ENCODE measurements at regions not wholly inside any gene's neighbourhood (a gene's known extent, or its start where the extent isn't known, plus 50 kb on each side); places are given as distances from the start of the nearest gene placed in this dataset.

DNA sequence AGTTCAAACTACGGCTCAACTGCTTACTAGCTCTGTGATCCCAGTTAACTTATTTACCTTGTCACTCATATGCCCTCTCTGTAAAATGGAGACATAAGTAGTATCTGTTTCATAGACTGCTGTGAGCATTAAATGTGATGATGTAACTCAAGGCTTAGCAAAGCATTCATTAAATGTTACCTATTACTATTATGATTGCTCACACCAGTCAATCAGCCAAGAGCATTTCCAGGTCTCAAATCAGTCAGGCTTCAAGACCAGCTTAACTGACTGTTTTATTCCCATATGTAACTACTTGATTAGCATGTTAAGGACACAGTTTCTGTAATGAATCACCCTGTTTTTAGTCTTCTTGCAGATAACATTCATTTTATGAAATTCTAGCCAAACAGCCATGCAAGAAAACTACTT, 413.3 kb downstream of the MLLT3 start:
- Histone ChIP-seq H3K4me3 (ENCODE audit: low read depth, low read length) (no peak overlapping the region), H3K9me3 (ENCODE audit: control insufficient read depth, insufficient read depth, low read depth, low read length) (no peaks in the 10 kb centered on the region), H3K36me3 (ENCODE audit: control insufficient read depth in 2 of 2, insufficient read depth in 1 of 2, low read length in 2 of 2) (no peaks in the 10 kb centered on the region), H3K4me1 (ENCODE audit: control insufficient read depth, insufficient read depth, low read length) (no peaks in the 10 kb centered on the region), H3K27ac (ENCODE audit: extremely low read depth, low read depth, low read length) (no peak overlapping the region)
- ChIA-PET CTCF (interaction anchor here (0.6 kb wide), 1 partner anchor 55 kb away, joined by 4 read pairs; no protein-coding TSS in a partner anchor), POLR2A (no interaction called here)
- TF ChIP-seq ZNF529 (tag by site-specific recombination; IDR thresholded peaks at IDR 0.05; ENCODE audit: insufficient replicate concordance) (no peak), HOXA7 (CRISPR knock-in tag; IDR thresholded peaks at IDR 0.05; ENCODE audit: borderline replicate concordance) (no peak), ZNF132 (tag by site-specific recombination; IDR thresholded peaks at IDR 0.05; ENCODE audit: borderline replicate concordance) (no peak), ZNF610 (tag by site-specific recombination; IDR thresholded peaks at IDR 0.05; ENCODE audit: borderline replicate concordance) (no peak), HOXD13 (CRISPR knock-in tag; IDR thresholded peaks at IDR 0.05; ENCODE audit: borderline replicate concordance) (no peak), ZFP3 (tag by site-specific recombination; IDR thresholded peaks at IDR 0.05; ENCODE audit: low read depth) (no peak), ZNF121 (tag by site-specific recombination; IDR thresholded peaks at IDR 0.05) (no peak), HOXC10 (CRISPR knock-in tag; IDR thresholded peaks at IDR 0.05) (no peak), ZBTB1 (tag by site-specific recombination; IDR thresholded peaks at IDR 0.05) (no peak), ZNF211 (tag by site-specific recombination; IDR thresholded peaks at IDR 0.05; ENCODE audit: low read depth) (no peak), ZNF155 (tag by site-specific recombination; IDR thresholded peaks at IDR 0.05) (no peak), ZNF341 (tag by site-specific recombination; IDR thresholded peaks at IDR 0.05; ENCODE audit: low read depth) (no peak)
- TF ChIP-seq, protein P1, sequence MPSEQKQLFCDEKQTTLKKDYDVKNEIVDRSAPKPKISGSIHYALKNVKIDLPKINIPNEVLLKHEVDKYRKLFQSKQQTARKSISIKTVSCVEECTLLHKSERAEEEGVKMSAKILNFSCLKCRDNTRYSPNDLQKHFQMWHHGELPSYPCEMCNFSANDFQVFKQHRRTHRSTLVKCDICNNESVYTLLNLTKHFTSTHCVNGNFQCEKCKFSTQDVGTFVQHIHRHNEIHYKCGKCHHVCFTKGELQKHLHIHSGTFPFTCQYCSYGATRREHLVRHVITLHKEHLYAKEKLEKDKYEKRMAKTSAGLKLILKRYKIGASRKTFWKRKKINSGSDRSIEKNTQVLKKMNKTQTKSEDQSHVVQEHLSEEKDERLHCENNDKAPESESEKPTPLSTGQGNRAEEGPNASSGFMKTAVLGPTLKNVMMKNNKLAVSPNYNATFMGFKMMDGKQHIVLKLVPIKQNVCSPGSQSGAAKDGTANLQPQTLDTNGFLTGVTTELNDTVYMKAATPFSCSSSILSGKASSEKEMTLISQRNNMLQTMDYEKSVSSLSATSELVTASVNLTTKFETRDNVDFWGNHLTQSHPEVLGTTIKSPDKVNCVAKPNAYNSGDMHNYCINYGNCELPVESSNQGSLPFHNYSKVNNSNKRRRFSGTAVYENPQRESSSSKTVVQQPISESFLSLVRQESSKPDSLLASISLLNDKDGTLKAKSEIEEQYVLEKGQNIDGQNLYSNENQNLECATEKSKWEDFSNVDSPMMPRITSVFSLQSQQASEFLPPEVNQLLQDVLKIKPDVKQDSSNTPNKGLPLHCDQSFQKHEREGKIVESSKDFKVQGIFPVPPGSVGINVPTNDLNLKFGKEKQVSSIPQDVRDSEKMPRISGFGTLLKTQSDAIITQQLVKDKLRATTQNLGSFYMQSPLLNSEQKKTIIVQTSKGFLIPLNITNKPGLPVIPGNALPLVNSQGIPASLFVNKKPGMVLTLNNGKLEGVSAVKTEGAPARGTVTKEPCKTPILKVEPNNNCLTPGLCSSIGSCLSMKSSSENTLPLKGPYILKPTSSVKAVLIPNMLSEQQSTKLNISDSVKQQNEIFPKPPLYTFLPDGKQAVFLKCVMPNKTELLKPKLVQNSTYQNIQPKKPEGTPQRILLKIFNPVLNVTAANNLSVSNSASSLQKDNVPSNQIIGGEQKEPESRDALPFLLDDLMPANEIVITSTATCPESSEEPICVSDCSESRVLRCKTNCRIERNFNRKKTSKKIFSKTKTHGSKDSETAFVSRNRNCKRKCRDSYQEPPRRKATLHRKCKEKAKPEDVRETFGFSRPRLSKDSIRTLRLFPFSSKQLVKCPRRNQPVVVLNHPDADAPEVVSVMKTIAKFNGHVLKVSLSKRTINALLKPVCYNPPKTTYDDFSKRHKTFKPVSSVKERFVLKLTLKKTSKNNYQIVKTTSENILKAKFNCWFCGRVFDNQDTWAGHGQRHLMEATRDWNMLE (tag by site-specific recombination; conservative IDR thresholded peaks at IDR 0.05; ENCODE audit: low read depth) = no peak
- TF ChIP-seq, protein P2, sequence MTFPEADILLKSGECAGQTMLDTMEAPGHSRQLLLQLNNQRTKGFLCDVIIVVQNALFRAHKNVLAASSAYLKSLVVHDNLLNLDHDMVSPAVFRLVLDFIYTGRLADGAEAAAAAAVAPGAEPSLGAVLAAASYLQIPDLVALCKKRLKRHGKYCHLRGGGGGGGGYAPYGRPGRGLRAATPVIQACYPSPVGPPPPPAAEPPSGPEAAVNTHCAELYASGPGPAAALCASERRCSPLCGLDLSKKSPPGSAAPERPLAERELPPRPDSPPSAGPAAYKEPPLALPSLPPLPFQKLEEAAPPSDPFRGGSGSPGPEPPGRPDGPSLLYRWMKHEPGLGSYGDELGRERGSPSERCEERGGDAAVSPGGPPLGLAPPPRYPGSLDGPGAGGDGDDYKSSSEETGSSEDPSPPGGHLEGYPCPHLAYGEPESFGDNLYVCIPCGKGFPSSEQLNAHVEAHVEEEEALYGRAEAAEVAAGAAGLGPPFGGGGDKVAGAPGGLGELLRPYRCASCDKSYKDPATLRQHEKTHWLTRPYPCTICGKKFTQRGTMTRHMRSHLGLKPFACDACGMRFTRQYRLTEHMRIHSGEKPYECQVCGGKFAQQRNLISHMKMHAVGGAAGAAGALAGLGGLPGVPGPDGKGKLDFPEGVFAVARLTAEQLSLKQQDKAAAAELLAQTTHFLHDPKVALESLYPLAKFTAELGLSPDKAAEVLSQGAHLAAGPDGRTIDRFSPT (tag by site-specific recombination; IDR thresholded peaks at IDR 0.05) = no peak

DNA sequence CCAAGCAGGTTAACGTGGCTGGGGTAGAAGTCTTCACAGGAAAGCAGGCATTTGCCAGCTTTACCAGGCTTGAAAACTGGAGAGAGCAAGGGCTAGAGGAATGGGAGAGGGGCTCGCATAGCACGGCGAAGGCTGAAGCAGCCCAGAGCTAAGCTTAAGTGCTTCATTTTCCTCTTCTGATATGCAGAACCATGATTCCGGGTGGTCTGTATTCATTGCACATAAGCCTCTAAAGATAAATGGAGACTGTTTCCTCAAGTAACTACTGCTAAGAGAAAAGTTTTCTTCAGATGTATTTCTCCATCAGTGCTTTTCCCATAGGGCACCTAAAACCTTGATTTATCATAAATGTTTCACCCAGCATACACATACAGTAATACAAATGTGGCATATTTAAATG, 414.1 kb downstream of the MLLT3 start:
- TF ChIP-seq, protein P3, sequence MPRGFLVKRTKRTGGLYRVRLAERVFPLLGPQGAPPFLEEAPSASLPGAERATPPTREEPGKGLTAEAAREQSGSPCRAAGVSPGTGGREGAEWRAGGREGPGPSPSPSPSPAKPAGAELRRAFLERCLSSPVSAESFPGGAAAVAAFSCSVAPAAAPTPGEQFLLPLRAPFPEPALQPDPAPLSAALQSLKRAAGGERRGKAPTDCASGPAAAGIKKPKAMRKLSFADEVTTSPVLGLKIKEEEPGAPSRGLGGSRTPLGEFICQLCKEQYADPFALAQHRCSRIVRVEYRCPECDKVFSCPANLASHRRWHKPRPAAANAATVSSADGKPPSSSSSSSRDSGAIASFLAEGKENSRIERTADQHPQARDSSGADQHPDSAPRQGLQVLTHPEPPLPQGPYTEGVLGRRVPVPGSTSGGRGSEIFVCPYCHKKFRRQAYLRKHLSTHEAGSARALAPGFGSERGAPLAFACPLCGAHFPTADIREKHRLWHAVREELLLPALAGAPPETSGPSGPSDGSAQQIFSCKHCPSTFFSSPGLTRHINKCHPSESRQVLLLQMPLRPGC (tag by site-specific recombination; IDR thresholded peaks at IDR 0.05) = no peak
- TF ChIP-seq ZNF239 (tag by site-specific recombination; IDR thresholded peaks at IDR 0.05) (no peak), ZNF350 (tag by site-specific recombination; IDR thresholded peaks at IDR 0.05) (no peak), WT1 (tag by site-specific recombination; IDR thresholded peaks at IDR 0.05) (no peak), ZNF266 (tag by site-specific recombination; IDR thresholded peaks at IDR 0.05; ENCODE audit: low read depth) (no peak), ZNF776 (tag by site-specific recombination; IDR thresholded peaks at IDR 0.05; ENCODE audit: borderline replicate concordance) (no peak), ZNF24 (tag by site-specific recombination; IDR thresholded peaks at IDR 0.05) (no peak), ZBTB48 (tag by site-specific recombination; IDR thresholded peaks at IDR 0.05) (no peak)
- TF ChIP-seq, protein P4, sequence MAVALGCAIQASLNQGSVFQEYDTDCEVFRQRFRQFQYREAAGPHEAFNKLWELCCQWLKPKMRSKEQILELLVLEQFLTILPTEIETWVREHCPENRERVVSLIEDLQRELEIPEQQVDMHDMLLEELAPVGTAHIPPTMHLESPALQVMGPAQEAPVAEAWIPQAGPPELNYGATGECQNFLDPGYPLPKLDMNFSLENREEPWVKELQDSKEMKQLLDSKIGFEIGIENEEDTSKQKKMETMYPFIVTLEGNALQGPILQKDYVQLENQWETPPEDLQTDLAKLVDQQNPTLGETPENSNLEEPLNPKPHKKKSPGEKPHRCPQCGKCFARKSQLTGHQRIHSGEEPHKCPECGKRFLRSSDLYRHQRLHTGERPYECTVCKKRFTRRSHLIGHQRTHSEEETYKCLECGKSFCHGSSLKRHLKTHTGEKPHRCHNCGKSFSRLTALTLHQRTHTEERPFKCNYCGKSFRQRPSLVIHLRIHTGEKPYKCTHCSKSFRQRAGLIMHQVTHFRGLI (tag by site-specific recombination; IDR thresholded peaks at IDR 0.05) = no peak
- no peaks in the 10 kb centered on the region for H3K4me1 ChIP-seq (ENCODE audit: control insufficient read depth, insufficient read depth, low read length)
- H3K27ac ChIP-seq (ENCODE audit: extremely low read depth, low read depth, low read length) = no peak overlapping the region
- no peak overlapping the region for H3K4me3 ChIP-seq (ENCODE audit: low read depth, low read length)
- ChIA-PET POLR2A (no interaction called here), CTCF (no interaction called here)
- no peaks in the 10 kb centered on the region for H3K36me3 ChIP-seq (ENCODE audit: control insufficient read depth in 2 of 2, insufficient read depth in 1 of 2, low read length in 2 of 2)
- no peaks in the 10 kb centered on the region for H3K9me3 ChIP-seq (ENCODE audit: control insufficient read depth, insufficient read depth, low read depth, low read length)

All from HEK293 (cell line).